Gastroesophageal sphincter (tissue), 4 donors: ENCODE measurements at regions not wholly inside any gene's neighbourhood (a gene's known extent, or its start where the extent isn't known, plus 50 kb on each side); places are given as distances from the start of the nearest gene placed in this dataset.
"Not testable (repeated sequence)": the region's sequence is repeated elsewhere in the genome, so short reads cannot be mapped to it uniquely, and the experiment has no call there.

ENCODE experiments used
- ATAC-seq: fragments of 150-250 bp; one replicate; pipeline ENCODE4 v1.9.1; 2016; ENCODE audit warnings: mild to moderate bottlenecking, moderate library complexity
- H3K27ac ChIP-seq, 4 donors: fragments of 200-600 bp; sonication (generic) in 3 of 4; 1 replicate in 3 of 4; 2 replicates in 1 of 4; pipeline ENCODE4 v1.5.1; 2016 to 2019
- H3K27me3 ChIP-seq: fragments of 200-600 bp; sonication (generic); one replicate; pipeline ENCODE4 v1.5.1; 2019
- H3K36me3 ChIP-seq, 2 donors: fragments of 200-600 bp; sonication (generic); one replicate each; pipeline ENCODE4 v1.5.1; 2019; ENCODE audit warnings: control low read depth in 1 of 2
- H3K4me1 ChIP-seq, 3 donors: fragments of 200-600 bp; sonication (generic); 1 replicate in 2 of 3; 2 replicates in 1 of 3; pipeline ENCODE4 v1.5.1; 2016 to 2019; ENCODE audit warnings: control low read depth in 2 of 3
- H3K4me3 ChIP-seq, 2 donors: fragments of 200-600 bp; sonication (generic); one replicate each; pipeline ENCODE4 v1.5.1; 2019; ENCODE audit warnings: mild to moderate bottlenecking in 1 of 2, moderate library complexity in 1 of 2
- H3K9me3 ChIP-seq, 3 donors: fragments of 200-600 bp; sonication (generic); one replicate each; pipeline ENCODE4 v1.5.1; 2017 to 2019; ENCODE audit warnings: control low read depth in 2 of 3
- EP300 ChIP-seq: sonication (generic); formaldehyde crosslinking; IDR thresholded peaks from one replicate; pipeline ENCODE4 v1.6.1; 2017; ENCODE audit warnings: antibody characterized with exemption, mild to moderate bottlenecking
- POLR2A ChIP-seq, 2 donors: fragments of 450-650 bp; IDR thresholded peaks; one replicate each; pipeline ENCODE4 v1.6.1; 2017; ENCODE audit warnings: antibody characterized with exemption in 2 of 2, mild to moderate bottlenecking in 2 of 2, moderate library complexity in 1 of 2
- POLR2AphosphoS5 ChIP-seq: sonication (generic); formaldehyde crosslinking; IDR thresholded peaks from one replicate; pipeline ENCODE4 v1.6.1; 2017; ENCODE audit warnings: antibody characterized with exemption
- WGBS, 2 donors: methylation state at CpG; one replicate each; pipeline ENCODE4 v1.1.5; 2018; ENCODE audit warnings: low coverage in 1 of 2; 5-methylcytosine and 5-hydroxymethylcytosine counted together
- TF ChIP-seq, protein P1 (sequence below), 4 experiments: fragments of 200-600 bp in 2 of 4; fragments of 450-650 bp in 2 of 4; sonication (generic) in 1 of 4; IDR thresholded peaks; one replicate each; pipeline ENCODE4 v1.5.1; 2017 to 2019; ENCODE audit warnings: antibody characterized with exemption in 4 of 4, mild to moderate bottlenecking in 2 of 4, moderate library complexity in 2 of 4

DNA sequence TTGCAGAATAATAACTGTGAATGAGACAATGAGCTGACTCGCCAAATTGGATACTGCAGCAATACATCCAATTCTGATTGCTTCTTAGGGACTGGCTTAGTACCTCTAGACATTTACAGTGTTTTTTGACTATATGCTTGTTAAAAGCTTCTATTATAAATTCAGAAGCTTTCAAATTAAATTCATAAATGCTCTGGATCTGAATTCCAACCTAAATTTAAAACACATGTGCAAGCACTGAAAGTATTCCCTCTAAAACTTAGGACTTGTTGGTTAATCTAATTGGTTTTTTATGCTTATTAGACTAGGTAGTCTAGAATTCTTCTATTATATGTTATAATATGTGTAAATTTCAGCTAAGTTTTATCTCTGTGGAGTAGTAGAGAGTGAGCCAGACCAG, 306.9 kb downstream of the CPS1 start:
- 67 to 83% methylated on average over 1 of the region's 1 CpG for WGBS, 2 donors
- Histone ChIP-seq H3K27ac (no peak overlapping the region), H3K4me3 (no peak overlapping the region), H3K4me1 (no peaks in the 10 kb centered on the region), H3K9me3 (no peaks in the 10 kb centered on the region), H3K27me3 (peaks cover 6% of the 10 kb centered on the region), H3K36me3 (no peaks in the 10 kb centered on the region)
- no peak for ATAC-seq
- TF ChIP-seq POLR2A (IDR thresholded peaks at IDR 0.05) (no peak), POLR2AphosphoS5 (no peak), EP300 (no peak)
- TF ChIP-seq, protein P1, sequence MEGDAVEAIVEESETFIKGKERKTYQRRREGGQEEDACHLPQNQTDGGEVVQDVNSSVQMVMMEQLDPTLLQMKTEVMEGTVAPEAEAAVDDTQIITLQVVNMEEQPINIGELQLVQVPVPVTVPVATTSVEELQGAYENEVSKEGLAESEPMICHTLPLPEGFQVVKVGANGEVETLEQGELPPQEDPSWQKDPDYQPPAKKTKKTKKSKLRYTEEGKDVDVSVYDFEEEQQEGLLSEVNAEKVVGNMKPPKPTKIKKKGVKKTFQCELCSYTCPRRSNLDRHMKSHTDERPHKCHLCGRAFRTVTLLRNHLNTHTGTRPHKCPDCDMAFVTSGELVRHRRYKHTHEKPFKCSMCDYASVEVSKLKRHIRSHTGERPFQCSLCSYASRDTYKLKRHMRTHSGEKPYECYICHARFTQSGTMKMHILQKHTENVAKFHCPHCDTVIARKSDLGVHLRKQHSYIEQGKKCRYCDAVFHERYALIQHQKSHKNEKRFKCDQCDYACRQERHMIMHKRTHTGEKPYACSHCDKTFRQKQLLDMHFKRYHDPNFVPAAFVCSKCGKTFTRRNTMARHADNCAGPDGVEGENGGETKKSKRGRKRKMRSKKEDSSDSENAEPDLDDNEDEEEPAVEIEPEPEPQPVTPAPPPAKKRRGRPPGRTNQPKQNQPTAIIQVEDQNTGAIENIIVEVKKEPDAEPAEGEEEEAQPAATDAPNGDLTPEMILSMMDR (IDR thresholded peaks at IDR 0.05) = no peak

DNA sequence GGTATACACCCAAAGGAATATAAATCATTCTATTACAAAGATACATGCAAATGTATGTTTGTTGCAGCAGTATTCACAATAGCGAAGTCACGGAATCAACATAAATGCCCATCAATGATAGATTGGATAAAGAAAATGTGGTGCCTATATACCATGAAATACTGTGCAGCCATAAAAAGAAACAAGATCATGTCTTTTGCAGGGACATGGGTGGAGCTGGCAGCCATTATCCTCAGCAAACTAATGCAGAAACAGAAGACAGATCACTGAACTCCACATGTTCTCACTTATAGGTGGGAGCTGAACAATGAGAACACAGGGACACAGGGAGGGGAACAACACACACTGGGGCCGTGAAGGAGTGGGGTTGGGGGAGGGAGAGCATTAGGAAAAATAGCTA, 315.2 kb downstream of the CPS1 start:
- not testable (repeated sequence) for H3K36me3 ChIP-seq, H3K27me3 ChIP-seq, H3K27ac ChIP-seq, H3K4me3 ChIP-seq, H3K4me1 ChIP-seq, H3K9me3 ChIP-seq, ATAC-seq
- WGBS, 2 donors = 78 to 100% methylated on average over 2 to 3 of the region's 3 CpGs

DNA sequence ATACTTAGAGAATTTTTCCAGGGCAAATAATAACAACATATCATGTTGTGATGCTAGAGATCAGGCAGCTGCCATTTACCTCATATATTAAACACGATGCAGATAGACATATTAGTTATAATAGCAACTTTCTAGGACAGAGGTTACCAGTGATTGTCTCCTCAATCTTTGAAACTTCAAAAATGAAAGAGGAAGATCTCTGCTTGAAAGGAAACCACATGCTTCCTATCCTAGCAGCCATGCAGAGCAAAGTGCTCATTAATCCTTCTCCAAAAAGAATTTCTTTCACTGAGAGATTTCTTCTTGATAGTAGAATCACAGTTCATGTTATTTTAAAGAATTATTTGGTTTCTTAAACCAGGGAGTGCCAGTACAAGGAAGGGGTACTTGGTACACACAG, 317.2 kb downstream of the CPS1 start:
- Histone ChIP-seq H3K9me3 (no peaks in the 10 kb centered on the region), H3K4me1 (no peaks in the 10 kb centered on the region), H3K36me3 (no peaks in the 10 kb centered on the region), H3K27me3 (no peaks in the 10 kb centered on the region), H3K27ac (no peak overlapping the region), H3K4me3 (no peak overlapping the region)
- ATAC-seq = no peak
- TF ChIP-seq, protein P1 (IDR thresholded peaks at IDR 0.05) = no peak
- TF ChIP-seq POLR2A (IDR thresholded peaks at IDR 0.05) (no peak), EP300 (no peak), POLR2AphosphoS5 (no peak)
- WGBS, 2 donors = 33 to 59% methylated on average over 1 of the region's 1 CpG

DNA sequence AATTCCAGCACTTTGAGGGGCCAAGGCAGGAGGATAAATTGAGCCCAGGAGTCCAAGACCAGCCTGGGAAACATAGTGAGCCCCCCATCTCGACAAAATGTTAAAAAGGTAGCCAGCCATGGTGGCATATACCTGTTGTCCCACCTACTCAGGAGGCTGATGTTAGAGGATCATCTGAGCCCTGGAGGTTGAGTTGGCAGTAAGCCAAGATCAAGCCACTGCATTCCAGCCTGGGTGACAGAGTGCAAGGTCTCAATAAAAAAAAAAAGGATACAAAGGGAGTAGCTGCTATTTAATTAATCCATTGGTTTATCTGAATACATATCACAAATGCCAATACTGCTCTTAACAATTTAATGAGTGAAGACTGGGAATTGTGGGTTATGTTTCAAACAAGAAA, 327.8 kb downstream of the CPS1 start:
- Histone ChIP-seq H3K9me3 (no peaks in the 10 kb centered on the region), H3K27ac (no peak overlapping the region), H3K36me3 (no peaks in the 10 kb centered on the region), H3K4me3 (no peak overlapping the region), H3K4me1 (no peaks in the 10 kb centered on the region), H3K27me3 (peaks cover 3% of the 10 kb centered on the region)
- no peak for ATAC-seq
- 60% methylated on average over 1 of the region's 1 CpG; no CpG with 5 or more reads in 1 of the 2 donors for WGBS, 2 donors
- TF ChIP-seq EP300 (no peak), POLR2AphosphoS5 (no peak), POLR2A (IDR thresholded peaks at IDR 0.05) (no peak)
- TF ChIP-seq, protein P1 (IDR thresholded peaks at IDR 0.05) = no peak

DNA sequence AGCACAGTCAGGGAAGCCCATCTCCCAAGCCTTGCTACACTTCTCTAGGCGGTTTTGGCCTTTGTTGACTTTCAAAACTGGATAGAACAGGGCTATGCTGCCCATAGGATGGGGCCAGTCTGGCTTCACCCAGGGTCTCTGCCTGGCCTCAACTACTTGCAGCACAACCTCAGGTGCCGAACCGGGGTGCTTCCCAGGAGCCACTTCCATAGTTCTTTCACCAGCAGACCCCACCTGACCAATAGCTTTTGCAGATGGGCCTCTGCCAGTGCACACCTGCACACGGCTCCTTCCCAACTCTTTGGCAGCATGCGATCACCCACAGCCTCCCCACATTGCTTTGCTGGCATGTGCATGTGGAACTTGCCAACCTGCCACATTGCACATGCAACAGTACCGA, 331.6 kb downstream of the CPS1 start:
- no peak for ATAC-seq
- no peak overlapping the region for H3K27ac ChIP-seq
- peaks cover 3% of the 10 kb centered on the region for H3K27me3 ChIP-seq
- H3K9me3 ChIP-seq = peaks cover 0 to 9% (median 0%) of the 10 kb centered on the region in 3 donors
- no peaks in the 10 kb centered on the region for H3K4me1 ChIP-seq
- WGBS, 2 donors = 80 to 83% methylated on average over 3 to 5 of the region's 6 CpGs
- H3K36me3 ChIP-seq = no peaks in the 10 kb centered on the region
- TF ChIP-seq, protein P1 (IDR thresholded peaks at IDR 0.05) = no peak
- TF ChIP-seq EP300 (no peak), POLR2A (IDR thresholded peaks at IDR 0.05) (no peak), POLR2AphosphoS5 (no peak)
- no peak overlapping the region for H3K4me3 ChIP-seq
